GM21526 (cell line): ENCODE measurements at regions not wholly inside any gene's neighbourhood (a gene's known extent, or its start where the extent isn't known, plus 50 kb on each side); places are given as distances from the start of the nearest gene placed in this dataset.

Source experiments
- ATAC-seq: cut with Tn5 transposase; IDR thresholded peaks from one replicate; pipeline ENCODE4 v1.9.1; 2021; ENCODE audit warnings: moderate library complexity; ENCODE audit not compliant: unreplicated experiment, low FRiP score

- no peak for ATAC-seq
Observed at GRCh38 chr2:217459680-217460405, 543.0 kb downstream of the TNS1 start.

DNA sequence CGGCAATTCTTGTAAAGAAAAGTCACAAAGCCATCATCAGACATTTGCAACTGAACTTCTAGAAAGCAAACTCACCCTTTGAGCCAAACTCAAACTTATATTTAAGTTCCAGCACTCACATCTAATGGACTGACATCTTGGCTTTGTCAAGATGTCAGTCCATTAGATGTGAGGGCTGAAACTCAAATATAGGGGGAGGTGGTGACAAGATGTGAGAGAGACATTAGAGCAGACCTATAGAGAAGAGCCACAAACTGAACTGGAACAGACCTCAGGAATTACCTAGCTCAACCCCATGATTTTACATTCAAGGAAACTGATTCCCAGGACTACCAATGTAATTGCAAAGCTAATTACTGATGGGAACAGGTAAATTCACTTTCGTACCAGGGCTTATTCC is 543.8 kb downstream of the TNS1 start:
- no peak for ATAC-seq

DNA sequence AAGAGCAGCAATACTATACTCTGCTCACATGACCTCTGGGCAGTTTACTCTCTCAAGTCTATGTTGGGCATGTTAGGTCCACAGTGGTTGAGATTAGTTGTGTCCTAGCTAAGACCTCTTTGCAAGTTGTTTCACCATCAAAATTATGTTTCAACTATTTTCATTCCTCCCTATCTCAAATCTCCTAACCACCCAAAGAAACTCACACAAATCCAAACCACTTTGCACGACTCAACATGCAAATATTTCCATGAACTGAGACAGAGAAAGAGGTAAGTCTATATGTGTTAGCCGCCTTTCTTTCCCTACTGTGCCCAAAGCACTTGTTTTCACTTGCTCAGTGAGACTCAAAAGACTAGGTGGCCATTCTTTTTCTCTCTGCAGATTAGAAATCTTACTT is 546.8 kb downstream of the TNS1 start:
- no peak for ATAC-seq

DNA sequence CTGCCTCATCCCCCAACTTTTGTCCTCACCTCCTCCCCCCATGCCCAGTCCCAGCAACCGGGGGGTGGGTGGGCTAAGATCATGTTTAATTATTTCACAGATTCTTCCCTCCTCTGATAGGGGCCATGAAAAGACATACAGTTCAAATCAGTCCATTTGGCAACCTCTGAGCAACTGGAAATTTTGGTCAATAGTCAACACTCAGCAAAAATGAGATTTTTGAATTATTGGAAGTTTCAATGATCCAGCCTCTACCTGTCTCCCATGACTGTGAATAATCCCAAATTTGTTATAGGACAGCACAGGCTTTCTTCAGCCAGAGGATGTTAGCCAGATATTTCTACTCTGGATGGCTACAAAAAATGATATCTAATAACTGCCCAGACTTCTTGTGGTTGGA is 549.9 kb downstream of the TNS1 start:
- ATAC-seq, result no peak

DNA sequence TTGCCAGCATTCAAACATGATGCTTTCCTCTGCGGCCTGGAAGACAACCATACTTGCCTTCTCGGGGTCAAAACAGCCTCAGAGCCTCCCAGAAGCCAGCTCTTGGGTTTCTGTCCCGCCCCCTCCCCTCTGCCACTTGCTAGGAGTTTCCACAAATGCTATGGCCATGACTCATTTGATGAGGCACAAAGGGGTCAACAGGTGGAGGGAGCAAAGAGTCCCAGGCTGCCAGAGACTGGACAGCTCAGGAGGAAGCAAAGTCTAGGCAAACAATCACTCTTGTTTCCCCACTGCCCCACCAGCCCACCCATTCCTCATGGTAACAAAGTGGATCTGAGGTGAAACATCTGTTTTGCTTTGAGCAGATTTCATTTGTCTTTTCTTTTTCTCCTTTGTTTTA is 551.1 kb downstream of the TNS1 start:
- ATAC-seq, result no peak

DNA sequence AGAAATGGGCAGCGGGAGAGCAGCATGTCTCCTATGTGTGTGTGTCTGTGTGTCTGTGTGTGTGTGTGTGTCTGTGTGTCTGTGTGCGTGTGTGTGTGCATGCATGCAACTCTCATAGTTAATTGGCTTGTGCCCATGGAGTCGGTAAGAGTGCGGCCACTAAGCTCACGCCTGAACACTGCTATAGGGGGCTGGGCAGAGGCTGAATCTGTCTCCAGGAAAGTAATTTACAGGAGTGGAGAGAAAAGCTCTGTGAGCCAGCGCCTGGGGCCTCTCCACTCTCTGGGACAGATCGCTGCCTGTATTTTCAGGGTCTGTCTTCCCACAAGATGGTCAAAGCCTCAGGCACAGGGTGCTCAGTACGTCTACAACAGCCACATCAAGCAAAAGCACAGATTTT is 553.4 kb downstream of the TNS1 start:
- no peak for ATAC-seq

GRCh38 chr2:217448860-217449259 is 553.9 kb downstream of the TNS1 start:
- no peak for ATAC-seq

DNA sequence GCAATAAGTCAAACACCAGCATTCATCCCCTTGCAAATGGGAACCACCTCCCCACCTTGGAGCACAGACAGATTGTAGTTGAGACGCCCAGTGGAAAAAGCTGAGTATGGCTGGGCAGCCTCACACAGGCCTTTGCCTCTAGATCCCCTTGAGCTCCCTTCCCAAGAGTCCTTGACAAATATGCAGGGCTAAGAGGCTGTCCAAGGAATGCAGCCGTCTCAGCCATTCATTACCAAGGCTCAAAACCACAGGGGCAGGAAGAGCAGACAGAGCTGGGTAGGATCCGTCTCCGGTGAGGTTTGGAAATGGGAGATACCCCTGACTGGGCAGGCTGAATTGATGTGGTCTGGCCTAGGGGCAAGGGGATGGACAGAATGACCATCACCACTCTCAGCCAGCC is 557.1 kb downstream of the TNS1 start:
- ATAC-seq, result no peak

- ATAC-seq, result peak; percentile 61
Observed at GRCh38 chr2:217444932-217445331, 557.9 kb downstream of the TNS1 start.

GRCh38 chr2:217444509-217444908 is 558.3 kb downstream of the TNS1 start:
- no peak for ATAC-seq

GRCh38 chr2:217443601-217444000 is 559.2 kb downstream of the TNS1 start:
- no peak for ATAC-seq

DNA sequence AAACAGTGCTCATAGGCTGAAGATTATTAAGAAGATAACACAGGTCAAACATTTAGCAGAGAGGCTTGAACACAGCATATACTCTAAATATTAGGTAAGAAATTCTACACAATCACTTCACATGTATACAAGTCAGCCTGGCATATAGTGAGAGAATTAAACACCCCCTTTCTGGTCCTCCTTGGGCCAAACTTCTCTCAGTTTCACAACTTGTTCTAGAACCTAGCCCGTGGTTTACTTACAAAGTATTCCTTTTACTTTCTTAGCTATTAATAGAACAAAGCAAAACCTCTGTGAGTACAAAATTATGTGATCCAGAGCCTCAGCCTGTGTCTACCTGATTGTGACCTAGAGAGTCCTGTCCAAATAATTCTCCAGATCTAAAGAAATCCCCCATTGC is 562.8 kb downstream of the TNS1 start:
- peak; percentile 75 for ATAC-seq

DNA sequence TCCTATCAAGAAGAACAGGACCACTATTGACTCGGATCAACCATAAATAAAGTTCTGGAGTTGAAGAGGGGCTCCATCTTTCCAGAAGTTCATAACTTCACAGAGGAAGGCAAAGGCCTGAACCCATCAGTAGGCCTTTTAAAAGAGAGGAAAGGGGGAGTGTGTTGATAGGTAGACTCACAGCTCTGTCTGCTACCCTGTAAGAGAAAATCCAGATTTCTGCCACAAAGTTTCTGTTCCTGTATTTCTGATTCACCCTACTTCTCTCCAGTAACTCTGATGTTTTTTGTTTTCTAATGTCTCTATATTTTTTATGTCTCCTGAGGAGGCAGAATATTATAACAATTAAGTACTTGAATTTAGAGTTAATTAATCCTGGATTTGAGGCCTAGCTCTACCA is 564.0 kb downstream of the TNS1 start:
- peak; percentile 48 for ATAC-seq

DNA sequence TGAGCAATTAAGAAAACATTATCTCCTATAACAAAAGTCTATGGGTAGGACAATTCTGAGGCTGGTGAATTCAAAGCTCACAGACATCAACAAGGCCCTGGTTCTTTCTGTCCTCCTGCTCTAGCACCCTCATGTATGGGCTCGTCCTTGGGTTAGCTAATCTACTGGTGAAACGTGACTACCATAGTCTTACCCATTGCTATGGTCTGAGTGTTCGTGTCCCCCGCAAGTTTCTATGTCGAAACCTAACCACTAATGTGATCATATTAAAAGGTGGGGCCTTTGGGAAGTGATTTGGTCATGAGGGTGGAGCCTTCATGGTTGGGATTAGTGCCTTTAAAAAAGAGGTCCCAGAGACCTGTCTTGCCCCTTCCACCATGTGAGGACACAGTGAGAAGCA is 564.7 kb downstream of the TNS1 start:
- no peak for ATAC-seq

DNA sequence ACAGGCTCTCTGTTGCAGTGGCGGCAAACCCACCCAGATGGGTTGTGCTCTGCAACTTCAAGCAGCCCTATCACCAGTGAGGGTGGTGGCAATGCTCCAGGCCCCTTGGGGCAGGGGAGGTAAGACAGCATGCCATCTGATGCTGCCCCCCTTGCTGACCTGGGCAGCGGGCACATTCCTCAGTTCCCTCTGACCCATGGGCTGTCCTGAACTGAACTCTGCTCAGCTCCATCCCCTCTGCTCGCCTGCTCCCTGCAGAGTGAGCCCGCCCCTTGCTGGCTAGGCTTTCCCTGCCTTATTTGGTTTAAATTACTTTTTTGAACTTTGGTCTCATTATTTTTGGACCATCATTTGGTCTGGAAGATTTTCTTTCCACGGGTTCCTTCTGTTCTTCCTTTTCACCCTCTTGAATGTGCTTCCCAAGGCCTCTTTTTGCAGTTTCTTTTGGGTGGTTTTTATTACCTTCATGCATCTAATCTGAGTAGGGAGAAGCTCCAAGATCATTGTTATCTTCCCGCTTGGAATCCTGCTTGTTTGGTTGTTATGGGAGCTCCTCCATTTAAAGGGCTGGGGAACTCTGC is 565.4 kb downstream of the TNS1 start:
- no peak for ATAC-seq

- ATAC-seq, result no peak
Observed at GRCh38 chr2:217436386-217436785, 566.4 kb downstream of the TNS1 start.

- peak; percentile 98 for ATAC-seq
Observed at GRCh38 chr2:217434180-217434975, 568.4 kb downstream of the TNS1 start.

DNA sequence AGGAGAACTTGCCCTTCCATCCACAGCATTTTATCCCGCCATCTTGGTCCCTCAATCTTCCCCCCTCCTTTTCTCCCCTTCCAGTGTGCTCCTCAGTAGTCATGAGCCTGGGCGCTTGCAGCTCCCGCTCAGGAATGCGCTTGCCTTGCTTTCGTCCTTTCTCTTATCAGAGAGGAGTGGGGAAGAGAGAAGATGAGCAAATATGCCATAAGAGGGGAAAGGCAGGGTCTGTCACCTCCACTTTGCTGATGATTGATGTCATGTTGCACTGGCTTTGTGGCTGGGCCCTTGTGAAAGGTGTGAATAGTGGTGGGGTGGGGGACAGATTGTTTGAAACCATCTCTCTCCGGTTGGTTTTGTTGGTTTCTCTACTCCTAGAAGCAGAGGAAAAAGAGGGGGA is 569.3 kb downstream of the TNS1 start:
- no peak for ATAC-seq

GRCh38 chr2:217431577-217432269 is 571.1 kb downstream of the TNS1 start:
- no peak for ATAC-seq

DNA sequence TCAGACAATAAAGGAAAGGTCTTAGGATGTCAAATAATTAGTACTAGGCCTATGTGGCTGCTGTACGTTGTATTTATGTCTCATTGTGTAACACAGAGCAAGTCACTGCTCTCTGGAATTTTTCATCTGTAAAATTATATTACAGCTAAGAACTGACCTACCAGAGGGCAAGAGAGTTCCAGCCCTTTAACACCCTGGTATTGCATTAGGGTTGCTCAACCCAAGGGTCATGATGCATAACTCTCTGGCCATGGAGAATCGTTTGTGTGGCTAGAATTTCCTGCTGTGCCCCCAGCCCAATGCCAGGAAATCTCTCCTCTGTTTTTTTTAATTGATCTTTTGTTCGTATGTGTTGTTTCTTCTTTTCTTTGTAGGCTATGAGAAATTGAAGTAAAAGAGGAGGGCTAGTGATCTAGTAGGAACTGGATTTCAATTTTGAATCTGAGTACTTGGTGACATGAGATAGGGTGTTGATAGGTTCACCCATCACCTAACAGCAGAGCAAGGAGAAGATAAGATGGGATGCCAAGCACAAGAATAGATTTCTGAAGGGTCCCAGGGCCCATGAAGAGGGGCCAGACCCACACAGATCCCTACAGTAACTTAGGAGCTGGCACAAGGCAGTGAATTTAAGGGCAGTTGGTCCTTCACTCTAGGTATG is 571.2 kb upstream of the TNP1 start:
- no peak for ATAC-seq
